K562 (cell line): ENCODE measurements at regions not wholly inside any gene's neighbourhood (a gene's known extent, or its start where the extent isn't known, plus 50 kb on each side); places are given as distances from the start of the nearest gene placed in this dataset.

Experiments
- ASH1L ChIP-seq: fragments of 450-650 bp; IDR thresholded peaks from 2 replicates; pipeline ENCODE4 v1.6.1; 2018; ENCODE audit warnings: borderline replicate concordance, mild to moderate bottlenecking, low read depth; ENCODE audit not compliant: partially characterized antibody
- FOXK2 ChIP-seq, 2 experiments: fragments of 450-650 bp; IDR thresholded peaks in 1 of 2; conservative IDR thresholded peaks in 1 of 2; 2 replicates each; pipeline ENCODE4 v1.6.1; 2016; ENCODE audit warnings: low read depth in 2 of 2, mild to moderate bottlenecking in 1 of 2
- LCOR ChIP-seq: sonication (generic); formaldehyde crosslinking; IDR thresholded peaks from 2 replicates; pipeline ENCODE4 v1.8.0; 2022; ENCODE audit warnings: mild to moderate bottlenecking, missing genetic modification reagents
- RUNX1 ChIP-seq: sonication (generic); IDR thresholded peaks from 2 replicates; pipeline ENCODE4 v1.6.1; 2016; ENCODE audit warnings: antibody characterized with exemption, low read depth
- SOX6 ChIP-seq: fragments of 450-650 bp; IDR thresholded peaks from 2 replicates; pipeline ENCODE4 v1.6.1; 2014; ENCODE audit warnings: mild to moderate bottlenecking
- ZNF780A ChIP-seq: fragments of 250-450 bp; sonication (Bioruptor Pico); IDR thresholded peaks from 2 replicates; pipeline ENCODE4 v1.5.0; 2021; ENCODE audit warnings: mild to moderate bottlenecking
- TF ChIP-seq, protein P1 (sequence below), 3 experiments: fragments of 200-800 bp in 1 of 3; fragments of 250-450 bp in 1 of 3; fragments of 450-650 bp in 1 of 3; sonication (Bioruptor Pico) in 1 of 3; sonication (Bioruptor generic) in 1 of 3; formaldehyde crosslinking in 1 of 3; IDR thresholded peaks; 2 replicates each; pipeline versions ENCODE4 v1.6.1 to v1.8.0; 2016 to 2022; ENCODE audit warnings: mild to moderate bottlenecking in 2 of 3, missing genetic modification characterization in 2 of 3, missing compliant biosample characterization in 1 of 3, moderate library complexity in 1 of 3
- TF ChIP-seq, protein P2 (sequence below): sonication (generic); formaldehyde crosslinking; IDR thresholded peaks from 2 replicates; pipeline ENCODE4 v1.8.1; 2023; ENCODE audit warnings: mild to moderate bottlenecking, missing genetic modification reagents

DNA sequence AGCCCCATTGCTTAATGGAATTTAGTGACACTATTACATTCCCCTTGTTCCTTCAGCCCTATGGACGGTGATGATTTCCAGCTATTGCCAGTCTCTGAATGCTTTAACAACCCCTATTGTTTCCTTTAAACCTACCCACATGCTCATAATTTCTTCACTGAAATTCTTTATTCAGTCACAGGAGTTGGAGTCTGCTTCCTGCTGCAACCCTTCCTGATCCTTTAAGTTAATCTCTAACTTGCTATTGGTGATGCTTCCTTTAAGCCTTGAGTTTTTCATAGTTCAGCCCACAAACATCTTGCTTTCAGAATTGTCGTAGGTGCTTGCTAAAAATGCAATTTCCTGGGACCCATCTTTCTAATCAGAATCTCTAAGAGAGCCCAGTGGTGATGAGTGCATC, 66.3 kb upstream of the TNFAIP3 start (continued):
- TF ChIP-seq, protein P1, sequence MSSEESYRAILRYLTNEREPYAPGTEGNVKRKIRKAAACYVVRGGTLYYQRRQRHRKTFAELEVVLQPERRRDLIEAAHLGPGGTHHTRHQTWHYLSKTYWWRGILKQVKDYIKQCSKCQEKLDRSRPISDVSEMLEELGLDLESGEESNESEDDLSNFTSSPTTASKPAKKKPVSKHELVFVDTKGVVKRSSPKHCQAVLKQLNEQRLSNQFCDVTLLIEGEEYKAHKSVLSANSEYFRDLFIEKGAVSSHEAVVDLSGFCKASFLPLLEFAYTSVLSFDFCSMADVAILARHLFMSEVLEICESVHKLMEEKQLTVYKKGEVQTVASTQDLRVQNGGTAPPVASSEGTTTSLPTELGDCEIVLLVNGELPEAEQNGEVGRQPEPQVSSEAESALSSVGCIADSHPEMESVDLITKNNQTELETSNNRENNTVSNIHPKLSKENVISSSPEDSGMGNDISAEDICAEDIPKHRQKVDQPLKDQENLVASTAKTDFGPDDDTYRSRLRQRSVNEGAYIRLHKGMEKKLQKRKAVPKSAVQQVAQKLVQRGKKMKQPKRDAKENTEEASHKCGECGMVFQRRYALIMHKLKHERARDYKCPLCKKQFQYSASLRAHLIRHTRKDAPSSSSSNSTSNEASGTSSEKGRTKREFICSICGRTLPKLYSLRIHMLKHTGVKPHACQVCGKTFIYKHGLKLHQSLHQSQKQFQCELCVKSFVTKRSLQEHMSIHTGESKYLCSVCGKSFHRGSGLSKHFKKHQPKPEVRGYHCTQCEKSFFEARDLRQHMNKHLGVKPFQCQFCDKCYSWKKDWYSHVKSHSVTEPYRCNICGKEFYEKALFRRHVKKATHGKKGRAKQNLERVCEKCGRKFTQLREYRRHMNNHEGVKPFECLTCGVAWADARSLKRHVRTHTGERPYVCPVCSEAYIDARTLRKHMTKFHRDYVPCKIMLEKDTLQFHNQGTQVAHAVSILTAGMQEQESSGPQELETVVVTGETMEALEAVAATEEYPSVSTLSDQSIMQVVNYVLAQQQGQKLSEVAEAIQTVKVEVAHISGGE (CRISPR knock-in tag; IDR thresholded peaks at IDR 0.05), result no peak
- TF ChIP-seq ZNF780A (no peak), RUNX1 (no peak), LCOR (CRISPR knock-in tag) (no peak), ASH1L (no peak), FOXK2 (conservative IDR thresholded peaks at IDR 0.05 in 1 of 2, IDR thresholded peaks at IDR 0.05 in 1 of 2; ENCODE audit: low read depth in 2 of 2) (no peak), SOX6 (no peak)
- TF ChIP-seq, protein P2, sequence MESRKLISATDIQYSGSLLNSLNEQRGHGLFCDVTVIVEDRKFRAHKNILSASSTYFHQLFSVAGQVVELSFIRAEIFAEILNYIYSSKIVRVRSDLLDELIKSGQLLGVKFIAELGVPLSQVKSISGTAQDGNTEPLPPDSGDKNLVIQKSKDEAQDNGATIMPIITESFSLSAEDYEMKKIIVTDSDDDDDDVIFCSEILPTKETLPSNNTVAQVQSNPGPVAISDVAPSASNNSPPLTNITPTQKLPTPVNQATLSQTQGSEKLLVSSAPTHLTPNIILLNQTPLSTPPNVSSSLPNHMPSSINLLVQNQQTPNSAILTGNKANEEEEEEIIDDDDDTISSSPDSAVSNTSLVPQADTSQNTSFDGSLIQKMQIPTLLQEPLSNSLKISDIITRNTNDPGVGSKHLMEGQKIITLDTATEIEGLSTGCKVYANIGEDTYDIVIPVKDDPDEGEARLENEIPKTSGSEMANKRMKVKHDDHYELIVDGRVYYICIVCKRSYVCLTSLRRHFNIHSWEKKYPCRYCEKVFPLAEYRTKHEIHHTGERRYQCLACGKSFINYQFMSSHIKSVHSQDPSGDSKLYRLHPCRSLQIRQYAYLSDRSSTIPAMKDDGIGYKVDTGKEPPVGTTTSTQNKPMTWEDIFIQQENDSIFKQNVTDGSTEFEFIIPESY (CRISPR knock-in tag), result no peak
